DND-41 (cell line): ENCODE measurements at regions not wholly inside any gene's neighbourhood (a gene's known extent, or its start where the extent isn't known, plus 50 kb on each side); places are given as distances from the start of the nearest gene placed in this dataset.
A peak's percentile ranks its signal among the peaks of the same experiment; 100 is the strongest.

Experiments used
- ATAC-seq: fragments of 200-7000 bp; cut with Tn5 transposase; 3 replicates; pipeline ENCODE4 v1.9.1; 2021; ENCODE audit warnings: low read depth; ENCODE audit not compliant: insufficient read depth
- DNase-seq: peaks from one replicate; pipeline ENCODE4 v3.0.0-alpha.2; 2020
- H2AFZ ChIP-seq: 2 replicates; pipeline ENCODE4 v1.6.0; 2012; ENCODE audit warnings: low read depth, low read length
- H3K27ac ChIP-seq: 2 replicates; pipeline ENCODE4 v1.5.1; 2012; ENCODE audit warnings: low read length, inconsistent platforms
- H3K27me3 ChIP-seq: fragments of 200-600 bp; sonication (generic); 2 replicates; pipeline ENCODE4 v1.6.0; 2012; ENCODE audit warnings: low read length, mild to moderate bottlenecking, inconsistent platforms; ENCODE audit not compliant: insufficient read depth, poor library complexity
- H3K36me3 ChIP-seq: 2 replicates; pipeline ENCODE4 v1.5.1; 2012; ENCODE audit warnings: low read length, inconsistent platforms; ENCODE audit not compliant: insufficient read depth
- H3K4me1 ChIP-seq: 2 replicates; pipeline ENCODE4 v1.5.1; 2012; ENCODE audit warnings: mild to moderate bottlenecking, low read length; ENCODE audit not compliant: insufficient read depth
- H3K4me2 ChIP-seq: 2 replicates; pipeline ENCODE4 v1.6.0; 2012; ENCODE audit warnings: mild to moderate bottlenecking, moderate library complexity, low read length, inconsistent platforms; ENCODE audit not compliant: insufficient read depth
- H3K4me3 ChIP-seq, 2 experiments: fragments of 200-600 bp in 1 of 2; shearing (Covaris generic) in 1 of 2; 2 replicates each; pipeline ENCODE4 v1.5.1; 2012 to 2016; ENCODE audit warnings: inconsistent platforms in 2 of 2, low read length in 2 of 2, mild to moderate bottlenecking in 2 of 2, low read depth in 1 of 2, moderate library complexity in 1 of 2
- H3K79me2 ChIP-seq: 2 replicates; pipeline ENCODE4 v1.6.0; 2012; ENCODE audit warnings: low read length, inconsistent platforms; ENCODE audit not compliant: insufficient read depth
- H3K9ac ChIP-seq: 2 replicates; pipeline ENCODE4 v1.6.0; 2012; ENCODE audit warnings: low read depth, mild to moderate bottlenecking, inconsistent platforms, low read length, moderate library complexity
- H3K9me3 ChIP-seq: 2 replicates; pipeline ENCODE4 v1.5.1; 2012; ENCODE audit warnings: low read length, moderate library complexity, mild to moderate bottlenecking, inconsistent platforms; ENCODE audit not compliant: insufficient read depth, severe bottlenecking
- H4K20me1 ChIP-seq: 2 replicates; pipeline ENCODE4 v1.6.0; 2012; ENCODE audit warnings: low read length; ENCODE audit not compliant: insufficient read depth
- EZH2 ChIP-seq: IDR thresholded peaks from 3 replicates; pipeline ENCODE4 v1.6.1; 2012; ENCODE audit warnings: borderline replicate concordance, low read depth, mild to moderate bottlenecking, moderate library complexity, low read length, inconsistent platforms; ENCODE audit not compliant: severe bottlenecking
- TF ChIP-seq, protein P1 (sequence below): IDR thresholded peaks from 2 replicates; pipeline ENCODE4 v1.5.1; 2012; ENCODE audit warnings: borderline replicate concordance, low read length, moderate library complexity, mild to moderate bottlenecking; ENCODE audit not compliant: poor library complexity, severe bottlenecking; ENCODE audit errors: extremely low read depth

DNA sequence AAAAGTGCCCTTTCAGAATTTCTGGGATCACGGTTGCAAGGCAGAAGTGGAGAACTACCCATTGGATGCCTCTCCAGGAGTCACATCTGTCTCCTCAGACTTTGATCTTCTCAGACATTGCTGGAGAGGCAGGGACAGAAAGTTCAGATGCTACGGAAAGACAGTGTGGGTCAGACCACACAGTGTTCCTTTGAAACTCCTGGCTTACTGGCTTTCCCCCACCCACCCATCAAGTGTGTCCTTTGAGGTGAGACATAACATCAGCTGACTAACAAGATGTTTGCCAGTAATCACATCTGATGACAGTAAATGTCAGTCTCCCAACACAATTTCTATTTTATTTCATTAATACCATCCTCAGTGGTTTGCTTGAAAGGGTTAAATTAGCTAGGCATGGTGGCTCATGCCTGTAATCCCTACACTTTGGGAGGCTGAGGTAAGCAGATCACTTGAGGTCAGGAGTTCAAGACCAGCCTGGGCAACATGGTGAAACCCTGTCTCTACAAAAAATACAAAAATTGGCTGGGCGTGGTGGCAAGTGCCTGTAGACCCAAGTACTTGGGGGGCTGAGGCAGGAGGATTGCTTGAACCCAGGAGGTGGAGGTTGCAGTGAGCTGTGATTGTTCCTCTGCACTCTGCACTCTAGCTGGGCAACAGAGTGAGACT lies 67.2 kb upstream of the SNX9 start:
- H3K27me3 ChIP-seq: peaks cover 14% of the 10 kb centered on the region
- no peaks in the 10 kb centered on the region for H3K36me3 ChIP-seq
- DNase-seq: no peak
- no peak overlapping the region for H3K27ac ChIP-seq
- ATAC-seq: no peak
- no peak overlapping the region for H3K9ac ChIP-seq
- no peak overlapping the region for H3K4me3 ChIP-seq
- no peaks in the 10 kb centered on the region for H3K9me3 ChIP-seq
- H4K20me1 ChIP-seq: no peaks in the 10 kb centered on the region
- H3K79me2 ChIP-seq: no peaks in the 10 kb centered on the region
- H3K4me2 ChIP-seq: no peak overlapping the region
- no peak overlapping the region for H2AFZ ChIP-seq
- TF ChIP-seq, protein P1, sequence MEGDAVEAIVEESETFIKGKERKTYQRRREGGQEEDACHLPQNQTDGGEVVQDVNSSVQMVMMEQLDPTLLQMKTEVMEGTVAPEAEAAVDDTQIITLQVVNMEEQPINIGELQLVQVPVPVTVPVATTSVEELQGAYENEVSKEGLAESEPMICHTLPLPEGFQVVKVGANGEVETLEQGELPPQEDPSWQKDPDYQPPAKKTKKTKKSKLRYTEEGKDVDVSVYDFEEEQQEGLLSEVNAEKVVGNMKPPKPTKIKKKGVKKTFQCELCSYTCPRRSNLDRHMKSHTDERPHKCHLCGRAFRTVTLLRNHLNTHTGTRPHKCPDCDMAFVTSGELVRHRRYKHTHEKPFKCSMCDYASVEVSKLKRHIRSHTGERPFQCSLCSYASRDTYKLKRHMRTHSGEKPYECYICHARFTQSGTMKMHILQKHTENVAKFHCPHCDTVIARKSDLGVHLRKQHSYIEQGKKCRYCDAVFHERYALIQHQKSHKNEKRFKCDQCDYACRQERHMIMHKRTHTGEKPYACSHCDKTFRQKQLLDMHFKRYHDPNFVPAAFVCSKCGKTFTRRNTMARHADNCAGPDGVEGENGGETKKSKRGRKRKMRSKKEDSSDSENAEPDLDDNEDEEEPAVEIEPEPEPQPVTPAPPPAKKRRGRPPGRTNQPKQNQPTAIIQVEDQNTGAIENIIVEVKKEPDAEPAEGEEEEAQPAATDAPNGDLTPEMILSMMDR: no peak
- TF ChIP-seq EZH2: no peak
- peaks cover 6% of the 10 kb centered on the region for H3K4me1 ChIP-seq

GRCh38 chr6:157756708-157757429 lies 66.2 kb upstream of the SNX9 start:
- no peak overlapping the region for H3K4me3 ChIP-seq

DNA sequence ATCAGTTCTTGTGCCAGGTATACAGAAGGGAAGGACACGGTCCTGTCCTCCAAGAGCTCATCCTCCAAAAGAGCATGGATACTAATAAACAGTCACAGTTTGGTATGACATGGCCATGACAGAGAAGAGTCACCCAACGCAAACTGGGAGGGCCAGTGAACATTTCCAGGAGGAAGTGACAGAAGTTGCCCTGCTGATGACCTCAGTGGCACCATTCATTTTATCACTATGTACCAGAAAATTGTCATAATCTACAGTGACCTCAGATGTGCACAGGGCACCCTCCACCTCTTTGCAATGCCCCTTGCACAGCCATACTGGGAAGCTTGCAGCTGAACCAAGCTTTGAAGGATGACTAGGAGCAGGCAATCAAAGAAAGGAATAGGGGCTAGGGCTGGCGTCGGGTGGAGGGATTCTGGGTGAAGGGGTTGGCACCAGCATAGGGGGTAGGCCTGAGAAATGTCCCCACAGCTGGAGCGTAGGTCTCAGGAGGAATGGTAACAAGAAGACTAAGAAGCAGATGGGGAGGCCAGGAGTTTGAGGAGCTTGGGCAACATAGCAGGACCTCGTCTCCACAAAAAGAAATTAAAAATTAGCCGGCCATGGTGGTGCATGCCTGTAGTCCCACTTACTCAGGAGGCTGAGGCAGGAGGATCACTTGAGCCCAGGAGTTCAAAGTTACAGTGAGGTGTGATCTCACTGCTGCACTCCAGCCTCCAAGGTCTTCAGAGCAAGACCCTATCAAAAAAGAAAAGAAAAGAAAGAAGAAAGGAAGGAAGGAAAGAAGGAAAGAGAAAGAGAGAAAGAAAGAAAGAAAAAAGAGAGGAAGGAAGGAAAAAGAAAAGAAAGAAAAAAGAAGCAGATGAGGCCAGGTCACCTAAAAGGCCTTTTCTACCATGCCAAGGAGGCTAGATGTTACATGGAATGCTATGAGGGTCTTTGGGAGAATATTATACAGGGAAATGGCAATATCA lies 65.3 kb upstream of the SNX9 start:
- H2AFZ ChIP-seq: no peak overlapping the region
- no peaks in the 10 kb centered on the region for H3K9me3 ChIP-seq
- H4K20me1 ChIP-seq: no peaks in the 10 kb centered on the region
- DNase-seq (no peak), ATAC-seq (no peak)
- peaks cover 6% of the 10 kb centered on the region for H3K4me1 ChIP-seq
- no peak overlapping the region for H3K27ac ChIP-seq
- H3K27me3 ChIP-seq: peaks cover 14% of the 10 kb centered on the region
- H3K4me3 ChIP-seq: no peak overlapping the region
- H3K79me2 ChIP-seq: no peaks in the 10 kb centered on the region
- H3K36me3 ChIP-seq: no peaks in the 10 kb centered on the region
- no peak overlapping the region for H3K4me2 ChIP-seq
- no peak for TF ChIP-seq EZH2
- TF ChIP-seq, protein P1: no peak
- no peak overlapping the region for H3K9ac ChIP-seq

More at GRCh38 chr6:157756708-157757429, 66.2 kb upstream of the SNX9 start:
- ATAC-seq (peak; percentile 97), DNase-seq (peak; percentile 81)
- H3K27ac ChIP-seq: no peak overlapping the region
- H4K20me1 ChIP-seq: no peaks in the 10 kb centered on the region
- no peak for TF ChIP-seq EZH2
- TF ChIP-seq, protein P1: peak; percentile 83
- H3K27me3 ChIP-seq: peaks cover 14% of the 10 kb centered on the region
- H3K9ac ChIP-seq: no peak overlapping the region
- H2AFZ ChIP-seq: no peak overlapping the region
- H3K79me2 ChIP-seq: no peaks in the 10 kb centered on the region
- H3K36me3 ChIP-seq: no peaks in the 10 kb centered on the region
- H3K4me2 ChIP-seq: no peak overlapping the region
- H3K9me3 ChIP-seq: no peaks in the 10 kb centered on the region
- H3K4me1 ChIP-seq: peaks cover 6% of the 10 kb centered on the region
